Fibroblast of mammary gland (primary cell): ENCODE measurements at regions not wholly inside any gene's neighbourhood (a gene's known extent, or its start where the extent isn't known, plus 50 kb on each side); places are given as distances from the start of the nearest gene placed in this dataset.

Experiments used
- DNase-seq: peaks from one replicate; pipeline ENCODE4 v3.0.0-alpha.2; 2010; ENCODE audit warnings: low read depth
- H3K4me3 ChIP-seq: 2 replicates; pipeline ENCODE4 v1.5.1; 2011; ENCODE audit warnings: low read depth, mild to moderate bottlenecking, low read length, moderate library complexity; ENCODE audit not compliant: control insufficient read depth
- CTCF ChIP-seq: conservative IDR thresholded peaks from 2 replicates; pipeline ENCODE4 v1.5.1; 2011; ENCODE audit warnings: low read depth, low read length, inconsistent platforms; ENCODE audit not compliant: control insufficient read depth, insufficient read depth

DNA sequence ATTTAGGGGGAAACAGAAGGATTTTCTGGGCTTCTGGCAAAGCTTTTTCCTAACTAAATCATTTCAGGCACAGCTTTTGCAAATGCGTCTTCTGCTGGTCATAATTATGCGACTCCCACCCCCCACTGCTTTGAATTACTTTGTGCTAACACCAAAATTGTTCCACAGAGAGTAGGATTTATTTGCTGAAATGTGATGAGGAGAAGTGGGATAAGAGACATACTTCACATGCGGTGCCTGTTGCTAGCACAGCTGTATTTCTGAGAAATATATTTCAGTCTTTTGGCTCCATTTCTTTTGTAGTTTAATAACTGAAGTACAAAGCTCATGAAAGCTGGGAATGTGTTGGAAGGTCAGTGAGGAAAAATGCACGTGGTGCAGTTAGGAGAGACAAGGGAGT, 83.2 kb upstream of the TAS2R1 start:
- TF ChIP-seq CTCF: no peak
- DNase-seq: no peak
- H3K4me3 ChIP-seq: no peak overlapping the region

- no peak for DNase-seq
- no peak overlapping the region for H3K4me3 ChIP-seq
- no peak for TF ChIP-seq CTCF
These were observed 82.8 kb upstream of the TAS2R1 start for GRCh38 chr5:9712911-9713310.

DNA sequence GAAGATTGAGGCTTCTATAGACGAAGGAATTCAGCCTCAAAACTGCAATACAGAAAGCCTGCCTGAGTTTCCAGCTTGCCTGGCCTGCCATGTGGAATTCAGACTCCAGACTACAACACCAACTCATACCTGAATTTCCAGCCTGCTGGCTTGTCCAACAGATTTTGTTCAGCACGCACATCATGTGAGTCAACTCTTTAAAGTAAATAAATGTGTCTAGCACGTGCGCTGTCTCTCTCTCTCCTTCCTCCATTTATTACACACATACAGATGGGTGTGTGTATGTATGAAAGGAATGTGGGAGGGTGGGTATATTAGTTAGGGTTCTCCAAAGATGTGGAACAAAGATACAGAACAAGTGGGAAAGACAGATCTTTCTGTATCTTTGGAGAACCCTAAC, 82.4 kb upstream of the TAS2R1 start:
- H3K4me3 ChIP-seq: no peak overlapping the region
- peak; percentile 6 for DNase-seq
- no peak for TF ChIP-seq CTCF

DNA sequence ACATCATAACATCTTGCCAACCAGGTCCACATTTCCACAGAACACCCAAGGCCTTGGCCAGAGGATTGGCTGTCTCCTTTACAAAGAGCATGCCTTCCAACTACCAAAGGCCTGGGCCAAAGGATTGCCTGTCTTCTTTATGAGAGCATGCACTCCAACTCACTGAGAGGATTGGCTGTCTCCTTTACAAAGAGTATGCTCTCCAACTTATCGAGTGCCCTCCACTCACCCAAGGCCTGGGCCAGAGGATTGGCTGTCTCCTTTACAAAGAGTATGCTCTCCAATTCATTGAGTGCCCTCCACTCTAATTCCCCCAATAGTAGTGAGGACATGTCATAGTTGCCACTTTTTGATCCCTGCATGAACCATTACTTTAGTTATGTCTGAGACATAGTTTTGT, 79.9 kb upstream of the TAS2R1 start:
- no peak for DNase-seq
- H3K4me3 ChIP-seq: no peak overlapping the region
- TF ChIP-seq CTCF: no peak

GRCh38 chr5:9707732-9708462, 77.7 kb upstream of the TAS2R1 start:
- no peak overlapping the region for H3K4me3 ChIP-seq
- no peak for DNase-seq
- TF ChIP-seq CTCF: no peak

DNA sequence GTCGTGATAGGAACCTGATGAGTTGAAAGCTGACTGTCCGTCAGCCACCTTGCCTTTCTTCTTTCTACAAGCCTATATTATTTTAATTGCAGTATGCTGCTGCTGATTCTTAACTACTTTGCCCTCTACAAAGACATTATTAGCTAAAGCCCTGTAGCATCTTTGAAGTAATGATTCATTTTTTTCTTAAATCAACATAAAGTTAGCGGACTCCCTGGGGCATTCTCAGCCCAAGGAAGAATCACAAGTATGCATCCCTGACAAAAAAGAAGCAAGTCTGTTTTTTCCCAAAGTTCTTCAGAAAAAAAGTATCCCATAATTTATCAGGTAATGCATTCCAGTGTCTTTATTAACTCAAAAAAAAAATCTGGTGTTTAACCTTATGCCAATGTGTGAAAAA, 69.5 kb upstream of the TAS2R1 start:
- no peak for TF ChIP-seq CTCF
- H3K4me3 ChIP-seq: no peak overlapping the region
- no peak for DNase-seq

DNA sequence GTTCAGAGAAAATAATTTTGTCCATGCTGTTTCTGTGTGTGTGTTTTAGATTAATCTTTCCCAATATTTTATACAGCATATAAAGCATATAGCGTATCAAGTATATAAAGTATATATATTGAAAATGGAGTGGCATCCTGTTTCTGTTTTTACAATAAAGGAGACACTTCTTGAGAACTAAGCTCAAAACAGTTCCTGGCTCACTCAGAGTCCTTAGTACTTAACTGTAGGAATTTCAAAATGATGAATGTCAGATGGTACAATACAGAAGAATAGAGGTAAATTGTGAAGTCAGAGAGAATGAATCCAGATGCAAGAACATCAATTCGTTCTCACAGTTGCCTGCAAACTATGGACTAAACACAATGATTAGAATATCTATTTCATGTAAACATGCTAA, 68.7 kb upstream of the TAS2R1 start:
- H3K4me3 ChIP-seq: no peak overlapping the region
- no peak for TF ChIP-seq CTCF
- DNase-seq: no peak
